SK-N-SH treated with all-trans-retinoic acid at 6 μM for 48 hours (cell line): ENCODE measurements at regions not wholly inside any gene's neighbourhood (a gene's known extent, or its start where the extent isn't known, plus 50 kb on each side); places are given as distances from the start of the nearest gene placed in this dataset.

Experiments
- CREB5 ChIP-seq: fragments of 250-450 bp; sonication (Bioruptor Pico); IDR thresholded peaks from 2 replicates; pipeline ENCODE4 v1.5.1; 2020; ENCODE audit warnings: low read depth, mild to moderate bottlenecking, moderate library complexity
- GLIS3 ChIP-seq: fragments of 250-450 bp; sonication (Bioruptor Pico); IDR thresholded peaks from 2 replicates; pipeline ENCODE4 v1.5.0; 2020; ENCODE audit warnings: mild to moderate bottlenecking, moderate library complexity
- ISL1 ChIP-seq: fragments of 250-450 bp; sonication (Bioruptor Pico); IDR thresholded peaks from 2 replicates; pipeline ENCODE4 v2.1.2; 2022; ENCODE audit warnings: mild to moderate bottlenecking, moderate library complexity
- RARB ChIP-seq: fragments of 250-450 bp; sonication (Bioruptor Pico); IDR thresholded peaks from 2 replicates; pipeline ENCODE4 v1.8.0; 2021; ENCODE audit warnings: mild to moderate bottlenecking, moderate library complexity
- TCF4 ChIP-seq: fragments of 250-450 bp; sonication (Bioruptor Pico); IDR thresholded peaks from 2 replicates; pipeline ENCODE4 v1.8.0; 2021; ENCODE audit warnings: mild to moderate bottlenecking, moderate library complexity, borderline replicate concordance
- TOX ChIP-seq: fragments of 250-450 bp; sonication (Bioruptor Pico); IDR thresholded peaks from 2 replicates; pipeline ENCODE4 v1.8.0; 2021; ENCODE audit warnings: mild to moderate bottlenecking, moderate library complexity, borderline replicate concordance
- ZFP3 ChIP-seq: fragments of 250-450 bp; sonication (Bioruptor Pico); IDR thresholded peaks from 2 replicates; pipeline ENCODE4 v1.5.0; 2020; ENCODE audit warnings: mild to moderate bottlenecking, moderate library complexity
- ZFP30 ChIP-seq: fragments of 450-650 bp; formaldehyde crosslinking; IDR thresholded peaks from 2 replicates; pipeline ENCODE4 v1.5.0; 2022; ENCODE audit warnings: mild to moderate bottlenecking, moderate library complexity
- ZNF8 ChIP-seq: fragments of 450-650 bp; formaldehyde crosslinking; IDR thresholded peaks from 2 replicates; pipeline ENCODE4 v1.5.0; 2020; ENCODE audit warnings: mild to moderate bottlenecking, moderate library complexity

- TF ChIP-seq RARB (no peak), ZNF8 (CRISPR knock-in tag) (no peak), ZFP3 (CRISPR knock-in tag) (no peak), TCF4 (CRISPR knock-in tag) (no peak), ISL1 (CRISPR knock-in tag) (no peak), CREB5 (CRISPR knock-in tag) (no peak), TOX (CRISPR knock-in tag) (no peak), GLIS3 (CRISPR knock-in tag) (no peak), ZFP30 (CRISPR knock-in tag) (no peak)
These were observed 76.8 kb downstream of the HSD17B6 start for GRCh38 chr12:56839915-56840325.
